ENCODE measurements at regions not wholly inside any gene's neighbourhood (a gene's known extent, or its start where the extent isn't known, plus 50 kb on each side); places are given as distances from the start of the nearest gene placed in this dataset.

DNA sequence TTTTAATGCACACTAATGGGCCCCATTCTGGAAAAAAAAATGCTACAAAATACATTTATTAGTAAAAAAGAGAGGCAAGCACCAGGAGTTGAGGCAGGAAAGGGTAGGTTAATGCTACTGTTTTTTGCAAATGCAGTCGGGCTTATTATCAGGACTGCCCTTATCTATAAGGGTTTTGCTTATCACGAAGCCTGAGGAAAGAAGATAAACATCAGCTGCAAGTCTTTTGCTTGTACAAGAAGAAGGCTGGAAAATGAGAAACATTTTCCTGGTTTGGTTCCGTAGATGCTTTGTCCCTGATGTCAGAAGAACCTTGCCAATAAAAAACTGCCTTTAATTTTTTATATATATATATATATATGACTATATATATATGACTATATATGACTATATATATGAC lies 189.3 kb upstream of the VGLL2 start:
- TF ChIP-seq, protein P1, sequence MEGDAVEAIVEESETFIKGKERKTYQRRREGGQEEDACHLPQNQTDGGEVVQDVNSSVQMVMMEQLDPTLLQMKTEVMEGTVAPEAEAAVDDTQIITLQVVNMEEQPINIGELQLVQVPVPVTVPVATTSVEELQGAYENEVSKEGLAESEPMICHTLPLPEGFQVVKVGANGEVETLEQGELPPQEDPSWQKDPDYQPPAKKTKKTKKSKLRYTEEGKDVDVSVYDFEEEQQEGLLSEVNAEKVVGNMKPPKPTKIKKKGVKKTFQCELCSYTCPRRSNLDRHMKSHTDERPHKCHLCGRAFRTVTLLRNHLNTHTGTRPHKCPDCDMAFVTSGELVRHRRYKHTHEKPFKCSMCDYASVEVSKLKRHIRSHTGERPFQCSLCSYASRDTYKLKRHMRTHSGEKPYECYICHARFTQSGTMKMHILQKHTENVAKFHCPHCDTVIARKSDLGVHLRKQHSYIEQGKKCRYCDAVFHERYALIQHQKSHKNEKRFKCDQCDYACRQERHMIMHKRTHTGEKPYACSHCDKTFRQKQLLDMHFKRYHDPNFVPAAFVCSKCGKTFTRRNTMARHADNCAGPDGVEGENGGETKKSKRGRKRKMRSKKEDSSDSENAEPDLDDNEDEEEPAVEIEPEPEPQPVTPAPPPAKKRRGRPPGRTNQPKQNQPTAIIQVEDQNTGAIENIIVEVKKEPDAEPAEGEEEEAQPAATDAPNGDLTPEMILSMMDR (IDR thresholded peaks at IDR 0.05), result no peak
- no peak for TF ChIP-seq POLR2A (IDR thresholded peaks at IDR 0.05)
